ENCODE measurements at regions not wholly inside any gene's neighbourhood (a gene's known extent, or its start where the extent isn't known, plus 50 kb on each side); places are given as distances from the start of the nearest gene placed in this dataset.
A peak's percentile ranks its signal among the peaks of the same experiment; 100 is the strongest.
"Not testable (repeated sequence)": the region's sequence is repeated elsewhere in the genome, so short reads cannot be mapped to it uniquely, and the experiment has no call there.

DNA sequence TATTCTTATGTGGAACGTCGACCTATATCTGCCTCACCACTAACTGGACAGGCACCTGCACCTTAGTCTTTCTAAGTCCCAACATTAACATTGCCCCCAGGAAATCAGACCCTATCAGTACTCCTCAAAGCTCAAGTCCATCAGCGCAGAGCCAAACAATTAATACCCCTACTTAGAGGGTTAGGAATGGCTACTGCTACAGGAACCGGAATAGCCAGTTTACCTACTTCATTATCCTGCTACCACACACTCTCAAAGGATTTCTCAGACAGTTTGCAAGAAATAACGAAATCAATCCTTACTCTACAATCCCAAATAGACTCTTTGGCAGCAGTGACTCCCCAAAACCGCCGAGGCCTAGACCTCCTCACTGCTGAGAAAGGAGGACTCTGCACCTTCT is 123.1 kb upstream of the CRY1 start:
- H3K27me3 ChIP-seq (ENCODE audit: control insufficient read depth, insufficient read depth, low read length); H3K36me3 ChIP-seq (ENCODE audit: control insufficient read depth, insufficient read depth, low read length); H3K4me1 ChIP-seq (ENCODE audit: control insufficient read depth, insufficient read depth, low read length); H3K4me3 ChIP-seq (ENCODE audit: low read depth, low read length); H3K27ac ChIP-seq (ENCODE audit: low read depth, low read length); DNase-seq (ENCODE audit: low read depth in 4 of 6, low spot score in 6 of 6); H3K9me3 ChIP-seq (ENCODE audit: control insufficient read depth, insufficient read depth, low read length): not testable (repeated sequence)
- 95% methylated on average over 4 of the region's 7 CpGs for WGBS (ENCODE audit: insufficient coverage)

DNA sequence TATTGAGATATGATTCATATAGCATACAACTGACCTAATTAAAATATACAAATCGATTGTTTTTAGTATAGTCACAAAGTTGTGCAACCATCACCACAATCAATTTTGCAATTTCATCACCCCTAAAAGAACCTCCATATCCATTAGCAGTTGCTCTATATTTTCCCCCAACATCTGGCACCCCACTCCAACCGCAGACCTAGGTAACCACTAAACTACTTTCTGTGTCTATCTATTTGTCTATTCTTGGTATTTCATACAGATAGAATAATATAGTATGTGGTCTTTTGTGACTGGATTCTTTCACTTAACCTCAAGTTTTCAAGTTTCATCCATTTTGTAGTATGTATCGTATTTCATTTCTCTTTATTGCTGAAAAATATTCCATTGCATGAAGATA is 126.0 kb upstream of the CRY1 start:
- H3K9me3 ChIP-seq (ENCODE audit: control insufficient read depth, insufficient read depth, low read length): no peaks in the 10 kb centered on the region
- no peaks in the 10 kb centered on the region for H3K27me3 ChIP-seq (ENCODE audit: control insufficient read depth, insufficient read depth, low read length)
- H3K27ac ChIP-seq (ENCODE audit: low read depth, low read length): no peak overlapping the region
- WGBS (ENCODE audit: insufficient coverage): no CpG with 5 or more reads among the region's 3 CpGs
- no peaks in the 10 kb centered on the region for H3K36me3 ChIP-seq (ENCODE audit: control insufficient read depth, insufficient read depth, low read length)
- H3K4me3 ChIP-seq (ENCODE audit: low read depth, low read length): no peak overlapping the region
- H3K4me1 ChIP-seq (ENCODE audit: control insufficient read depth, insufficient read depth, low read length): no peaks in the 10 kb centered on the region
- no peak for DNase-seq (ENCODE audit: low read depth in 4 of 6, low spot score in 6 of 6)

DNA sequence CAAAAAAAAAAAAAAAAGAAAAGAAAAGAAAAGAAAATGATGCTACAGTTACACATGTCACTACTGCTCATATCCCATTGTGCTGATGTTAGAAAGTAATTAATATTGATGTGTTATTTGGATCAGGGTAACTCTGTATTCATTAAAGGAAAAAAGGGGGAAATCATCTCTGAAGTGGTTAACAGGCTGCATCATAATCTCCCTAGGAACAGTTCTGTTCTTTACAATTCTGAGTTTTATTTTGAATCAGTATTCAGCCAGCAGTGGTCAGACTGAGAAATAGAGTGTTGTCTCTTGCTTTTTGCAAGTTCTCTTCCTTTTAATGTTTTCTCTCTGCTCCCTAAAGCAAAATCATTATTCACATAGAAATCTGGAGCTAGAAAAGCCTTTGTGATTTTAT is 128.6 kb upstream of the CRY1 start:
- H3K4me1 ChIP-seq (ENCODE audit: control insufficient read depth, insufficient read depth, low read length): no peaks in the 10 kb centered on the region
- no peak overlapping the region for H3K4me3 ChIP-seq (ENCODE audit: low read depth, low read length)
- no peak overlapping the region for H3K27ac ChIP-seq (ENCODE audit: low read depth, low read length)
- no peak for DNase-seq (ENCODE audit: low read depth in 4 of 6, low spot score in 6 of 6)
- no peaks in the 10 kb centered on the region for H3K27me3 ChIP-seq (ENCODE audit: control insufficient read depth, insufficient read depth, low read length)
- no peaks in the 10 kb centered on the region for H3K9me3 ChIP-seq (ENCODE audit: control insufficient read depth, insufficient read depth, low read length)
- no peaks in the 10 kb centered on the region for H3K36me3 ChIP-seq (ENCODE audit: control insufficient read depth, insufficient read depth, low read length)

DNA sequence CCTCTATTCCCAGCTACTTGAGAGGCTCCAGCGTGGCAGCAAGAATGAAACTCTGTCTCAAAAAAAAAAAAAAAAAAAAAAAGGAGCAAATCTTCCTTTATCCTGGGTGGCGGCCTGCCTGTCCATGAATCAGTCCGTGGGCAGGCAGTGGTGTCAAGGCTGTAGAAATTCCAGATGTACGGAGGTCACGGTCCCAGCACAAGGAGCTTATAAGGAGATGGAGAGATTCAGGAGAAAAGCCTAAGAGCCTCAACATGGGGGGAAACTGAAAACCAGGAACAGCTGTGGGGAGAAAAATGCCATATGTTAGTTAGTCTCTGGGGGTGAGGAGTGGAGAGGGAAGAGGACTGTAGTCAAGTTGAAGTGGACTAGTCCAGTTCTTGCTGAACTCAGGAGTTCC is 130.5 kb upstream of the CRY1 start:
- H3K27ac ChIP-seq (ENCODE audit: low read depth, low read length): no peak overlapping the region
- H3K4me1 ChIP-seq (ENCODE audit: control insufficient read depth, insufficient read depth, low read length): peaks cover 4% of the 10 kb centered on the region
- no peaks in the 10 kb centered on the region for H3K9me3 ChIP-seq (ENCODE audit: control insufficient read depth, insufficient read depth, low read length)
- no peak for DNase-seq (ENCODE audit: low read depth in 4 of 6, low spot score in 6 of 6)
- H3K27me3 ChIP-seq (ENCODE audit: control insufficient read depth, insufficient read depth, low read length): no peaks in the 10 kb centered on the region
- 85% methylated on average over 5 of the region's 5 CpGs for WGBS (ENCODE audit: insufficient coverage)
- H3K36me3 ChIP-seq (ENCODE audit: control insufficient read depth, insufficient read depth, low read length): no peaks in the 10 kb centered on the region
- H3K4me3 ChIP-seq (ENCODE audit: low read depth, low read length): no peak overlapping the region

DNA sequence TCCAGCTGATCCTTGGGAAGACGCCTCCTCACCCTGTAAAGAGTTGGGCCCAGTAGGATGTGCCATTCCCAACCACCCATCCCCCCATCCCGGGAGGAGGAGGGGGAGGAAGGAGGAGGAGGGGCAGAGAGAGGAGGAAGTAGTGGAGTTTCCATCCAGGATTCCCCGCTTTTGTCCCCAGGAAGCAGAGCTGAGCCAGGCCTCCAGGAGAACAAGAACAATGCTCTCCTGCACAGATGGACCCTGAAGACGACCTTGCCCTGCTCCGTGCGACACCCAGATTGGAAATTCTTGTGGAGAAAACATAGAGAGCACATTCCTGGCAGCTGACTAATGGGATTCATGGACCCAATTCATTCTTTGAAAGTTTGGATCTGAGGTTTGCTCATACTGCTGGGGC is 132.3 kb upstream of the CRY1 start:
- Histone ChIP-seq H3K27ac (ENCODE audit: low read depth, low read length) (no peak overlapping the region), H3K9me3 (ENCODE audit: control insufficient read depth, insufficient read depth, low read length) (no peaks in the 10 kb centered on the region), H3K36me3 (ENCODE audit: control insufficient read depth, insufficient read depth, low read length) (no peaks in the 10 kb centered on the region), H3K27me3 (ENCODE audit: control insufficient read depth, insufficient read depth, low read length) (no peaks in the 10 kb centered on the region), H3K4me1 (ENCODE audit: control insufficient read depth, insufficient read depth, low read length) (peaks cover 4% of the 10 kb centered on the region), H3K4me3 (ENCODE audit: low read depth, low read length) (no peak overlapping the region)
- 69% methylated on average over 4 of the region's 6 CpGs for WGBS (ENCODE audit: insufficient coverage)
- DNase-seq (ENCODE audit: low read depth in 4 of 6, low spot score in 6 of 6): no peak

DNA sequence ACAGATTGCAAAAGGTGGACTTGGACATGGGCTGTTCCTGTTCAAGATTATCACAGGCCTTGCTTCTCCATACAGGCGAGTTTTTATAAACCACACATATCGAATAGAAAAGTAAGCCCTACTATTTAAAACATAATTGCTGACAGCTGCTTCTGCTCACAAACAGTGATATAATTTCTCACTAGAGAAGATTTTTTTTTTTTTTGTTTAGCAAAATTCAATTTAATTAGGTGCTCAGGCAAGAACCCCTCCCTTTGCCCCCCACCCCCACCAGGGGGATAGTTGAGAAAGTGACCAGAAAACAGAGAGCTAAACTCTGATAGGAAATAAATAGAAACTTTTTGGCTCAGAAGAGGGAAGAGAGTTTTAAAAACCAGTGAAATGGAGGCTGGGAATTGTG is 132.8 kb upstream of the CRY1 start:
- Histone ChIP-seq H3K9me3 (ENCODE audit: control insufficient read depth, insufficient read depth, low read length) (no peaks in the 10 kb centered on the region), H3K27me3 (ENCODE audit: control insufficient read depth, insufficient read depth, low read length) (no peaks in the 10 kb centered on the region), H3K4me1 (ENCODE audit: control insufficient read depth, insufficient read depth, low read length) (peaks cover 4% of the 10 kb centered on the region), H3K4me3 (ENCODE audit: low read depth, low read length) (no peak overlapping the region), H3K36me3 (ENCODE audit: control insufficient read depth, insufficient read depth, low read length) (no peaks in the 10 kb centered on the region), H3K27ac (ENCODE audit: low read depth, low read length) (no peak overlapping the region)
- no peak for DNase-seq (ENCODE audit: low read depth in 4 of 6, low spot score in 6 of 6)
- no CpG with 5 or more reads among the region's 2 CpGs for WGBS (ENCODE audit: insufficient coverage)

DNA sequence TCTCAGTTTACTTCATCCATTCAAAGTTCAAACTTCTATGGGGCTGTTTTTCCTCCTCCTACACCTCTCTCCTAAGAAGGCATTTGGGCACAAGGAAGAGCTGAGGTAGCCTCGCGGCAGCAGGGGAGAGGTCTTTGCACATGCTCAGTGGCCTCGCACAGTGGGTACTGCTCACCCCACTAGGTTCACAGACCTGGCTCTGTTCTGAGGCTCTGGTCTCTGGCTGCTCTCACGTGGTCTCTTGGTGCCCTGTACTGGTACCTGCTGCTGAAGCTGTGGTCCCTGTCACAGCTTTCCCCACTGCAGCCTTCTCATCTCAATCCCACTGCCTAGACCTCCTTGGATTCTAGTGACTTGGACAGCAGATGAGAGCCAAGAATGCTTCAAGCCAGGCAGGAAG is 134.7 kb upstream of the CRY1 start:
- no peak overlapping the region for H3K27ac ChIP-seq (ENCODE audit: low read depth, low read length)
- H3K27me3 ChIP-seq (ENCODE audit: control insufficient read depth, insufficient read depth, low read length): no peaks in the 10 kb centered on the region
- WGBS (ENCODE audit: insufficient coverage): 57% methylated on average over 4 of the region's 4 CpGs
- no peak overlapping the region for H3K4me3 ChIP-seq (ENCODE audit: low read depth, low read length)
- H3K4me1 ChIP-seq (ENCODE audit: control insufficient read depth, insufficient read depth, low read length): peaks cover 4% of the 10 kb centered on the region
- H3K9me3 ChIP-seq (ENCODE audit: control insufficient read depth, insufficient read depth, low read length): no peaks in the 10 kb centered on the region
- H3K36me3 ChIP-seq (ENCODE audit: control insufficient read depth, insufficient read depth, low read length): no peaks in the 10 kb centered on the region
- DNase-seq (ENCODE audit: low read depth in 4 of 6, low spot score in 6 of 6): no peak

DNA sequence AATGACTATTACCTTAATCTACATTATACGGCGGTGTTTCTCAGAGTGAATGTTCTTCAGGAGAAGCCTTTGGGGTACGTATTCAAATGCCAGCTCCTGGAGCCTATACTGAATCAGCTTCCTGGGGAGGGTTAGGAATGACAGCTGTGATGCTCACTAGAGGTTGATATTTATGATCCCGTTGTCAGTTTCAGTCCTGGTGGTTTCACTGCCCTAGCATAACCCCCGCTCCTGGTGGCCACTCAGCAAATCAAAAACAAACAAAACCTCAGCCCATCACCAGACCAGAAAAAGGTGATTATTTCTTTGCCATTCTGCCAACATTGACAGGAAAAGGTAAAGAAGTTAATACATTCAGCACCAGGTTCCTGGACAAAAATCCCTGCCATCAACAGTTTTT is 136.5 kb upstream of the CRY1 start:
- Histone ChIP-seq H3K4me3 (ENCODE audit: low read depth, low read length) (no peak overlapping the region), H3K27me3 (ENCODE audit: control insufficient read depth, insufficient read depth, low read length) (no peaks in the 10 kb centered on the region), H3K27ac (ENCODE audit: low read depth, low read length) (no peak overlapping the region), H3K4me1 (ENCODE audit: control insufficient read depth, insufficient read depth, low read length) (peaks cover 4% of the 10 kb centered on the region), H3K9me3 (ENCODE audit: control insufficient read depth, insufficient read depth, low read length) (no peaks in the 10 kb centered on the region), H3K36me3 (ENCODE audit: control insufficient read depth, insufficient read depth, low read length) (no peaks in the 10 kb centered on the region)
- WGBS (ENCODE audit: insufficient coverage): 80% methylated on average over 2 of the region's 5 CpGs
- no peak for DNase-seq (ENCODE audit: low read depth in 4 of 6, low spot score in 6 of 6)

DNA sequence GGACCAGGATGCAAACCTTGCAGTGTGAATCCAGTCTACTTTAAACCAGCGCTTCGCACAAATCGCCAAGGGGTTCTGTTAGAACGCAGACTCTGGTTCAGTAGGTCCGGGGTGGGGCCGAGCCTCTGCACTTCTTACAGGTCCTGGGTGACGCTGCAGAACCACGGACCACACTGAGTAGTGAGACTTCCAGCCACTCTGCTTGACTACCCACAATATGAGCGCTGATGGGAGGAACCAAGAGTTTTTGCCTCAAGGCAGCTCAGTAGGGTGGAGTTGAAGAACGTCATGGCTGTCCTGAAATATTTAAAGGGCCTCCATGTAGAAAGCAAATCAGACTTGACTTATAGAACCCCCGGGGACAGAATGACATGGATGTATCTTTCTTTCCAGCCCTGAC is 138.0 kb upstream of the CRY1 start:
- Histone ChIP-seq H3K36me3 (ENCODE audit: control insufficient read depth, insufficient read depth, low read length) (no peaks in the 10 kb centered on the region), H3K27ac (ENCODE audit: low read depth, low read length) (no peak overlapping the region), H3K4me1 (ENCODE audit: control insufficient read depth, insufficient read depth, low read length) (peaks cover 4% of the 10 kb centered on the region), H3K4me3 (ENCODE audit: low read depth, low read length) (no peak overlapping the region), H3K27me3 (ENCODE audit: control insufficient read depth, insufficient read depth, low read length) (no peaks in the 10 kb centered on the region), H3K9me3 (ENCODE audit: control insufficient read depth, insufficient read depth, low read length) (no peaks in the 10 kb centered on the region)
- 81% methylated on average over 8 of the region's 11 CpGs for WGBS (ENCODE audit: insufficient coverage)
- no peak for DNase-seq (ENCODE audit: low read depth in 4 of 6, low spot score in 6 of 6)

DNA sequence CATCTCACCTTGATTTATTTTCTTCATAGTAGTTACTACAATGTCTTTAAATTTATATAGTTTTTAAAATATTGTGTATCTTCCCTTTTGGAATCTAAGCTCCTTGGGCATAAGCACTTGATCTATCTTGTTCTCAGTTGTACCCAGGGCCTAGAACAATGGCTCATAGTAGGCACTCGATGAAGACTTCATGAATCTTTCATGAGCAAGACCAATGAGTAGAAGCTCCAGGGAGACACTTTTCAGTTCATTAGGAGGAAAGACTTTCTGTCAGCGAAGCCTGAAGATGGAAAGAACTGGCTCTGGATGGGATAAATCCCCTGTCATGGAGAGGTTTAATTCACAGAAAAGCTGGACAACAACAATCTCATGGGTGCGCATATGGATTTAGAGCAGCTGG is 140.2 kb upstream of the CRY1 start:
- Histone ChIP-seq H3K4me1 (ENCODE audit: control insufficient read depth, insufficient read depth, low read length) (no peaks in the 10 kb centered on the region), H3K4me3 (ENCODE audit: low read depth, low read length) (no peak overlapping the region), H3K36me3 (ENCODE audit: control insufficient read depth, insufficient read depth, low read length) (no peaks in the 10 kb centered on the region), H3K27ac (ENCODE audit: low read depth, low read length) (no peak overlapping the region), H3K9me3 (ENCODE audit: control insufficient read depth, insufficient read depth, low read length) (no peaks in the 10 kb centered on the region), H3K27me3 (ENCODE audit: control insufficient read depth, insufficient read depth, low read length) (no peaks in the 10 kb centered on the region)
- 64% methylated on average over 2 of the region's 3 CpGs for WGBS (ENCODE audit: insufficient coverage)
- DNase-seq (ENCODE audit: low read depth in 4 of 6, low spot score in 6 of 6): peak in 2 of 6 donors; percentile 7 to 44

DNA sequence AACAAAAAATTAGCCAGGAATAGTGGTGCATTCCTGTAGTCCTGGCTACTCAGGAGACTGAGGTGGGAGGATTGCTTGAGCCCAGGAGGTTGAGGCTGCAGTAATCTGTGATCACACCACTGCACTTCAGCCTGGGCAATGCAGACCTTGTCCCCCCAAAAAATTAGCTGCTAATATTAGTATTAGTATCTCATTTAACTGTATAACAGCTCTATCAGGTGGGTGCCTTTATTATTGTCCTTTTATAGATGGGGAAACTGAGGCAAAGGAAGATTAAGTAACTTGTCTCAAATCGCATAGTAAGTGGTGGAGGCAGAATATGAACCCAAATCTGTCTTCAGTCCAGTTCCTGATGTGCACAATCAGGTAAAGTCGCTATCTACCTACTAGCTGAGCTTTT is 142.3 kb upstream of the CRY1 start:
- H3K9me3 ChIP-seq (ENCODE audit: control insufficient read depth, insufficient read depth, low read length): no peaks in the 10 kb centered on the region
- no peaks in the 10 kb centered on the region for H3K36me3 ChIP-seq (ENCODE audit: control insufficient read depth, insufficient read depth, low read length)
- H3K27ac ChIP-seq (ENCODE audit: low read depth, low read length): no peak overlapping the region
- H3K4me1 ChIP-seq (ENCODE audit: control insufficient read depth, insufficient read depth, low read length): no peaks in the 10 kb centered on the region
- no peak for DNase-seq (ENCODE audit: low read depth in 4 of 6, low spot score in 6 of 6)
- H3K4me3 ChIP-seq (ENCODE audit: low read depth, low read length): no peak overlapping the region
- H3K27me3 ChIP-seq (ENCODE audit: control insufficient read depth, insufficient read depth, low read length): no peaks in the 10 kb centered on the region
- 83% methylated on average over 1 of the region's 2 CpGs for WGBS (ENCODE audit: insufficient coverage)

Data from spinal cord (tissue), 9 donors.